Suprapubic skin (tissue), 3 donors: ENCODE measurements at regions not wholly inside any gene's neighbourhood (a gene's known extent, or its start where the extent isn't known, plus 50 kb on each side); places are given as distances from the start of the nearest gene placed in this dataset.

Experiments used
- POLR2A ChIP-seq, 2 donors: fragments of 450-650 bp; IDR thresholded peaks; one replicate each; pipeline ENCODE4 v1.6.1; 2017; ENCODE audit warnings: antibody characterized with exemption in 2 of 2, mild to moderate bottlenecking in 2 of 2, moderate library complexity in 2 of 2
- TF ChIP-seq, protein P1 (sequence below), 2 donors: fragments of 200-600 bp in 1 of 2; fragments of 450-650 bp in 1 of 2; sonication (generic) in 1 of 2; IDR thresholded peaks; one replicate each; pipeline ENCODE4 v1.5.1; 2016 to 2019; ENCODE audit warnings: antibody characterized with exemption in 2 of 2, mild to moderate bottlenecking in 1 of 2, moderate library complexity in 1 of 2

DNA sequence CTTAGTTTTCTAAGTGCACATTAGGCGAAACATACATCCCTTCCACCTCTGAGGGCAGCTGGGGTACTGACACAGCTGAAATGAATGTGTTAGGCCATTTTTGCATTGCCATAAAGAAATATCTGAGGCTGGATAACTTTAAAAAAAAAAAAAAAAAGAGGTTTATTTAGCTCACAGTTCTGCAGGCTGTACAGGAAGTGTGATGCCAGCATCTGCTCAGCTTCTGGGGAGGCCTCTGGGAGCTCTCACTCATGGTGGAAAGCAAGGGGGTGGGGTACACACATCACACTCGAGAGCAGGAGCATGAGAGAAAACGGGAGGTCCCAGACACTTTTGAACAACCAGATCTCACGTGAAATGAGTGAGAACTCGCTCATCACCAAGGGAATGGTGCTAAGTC is 158.1 kb downstream of the PSMG1 start:
- no peak for TF ChIP-seq POLR2A (IDR thresholded peaks at IDR 0.05)
- TF ChIP-seq, protein P1, sequence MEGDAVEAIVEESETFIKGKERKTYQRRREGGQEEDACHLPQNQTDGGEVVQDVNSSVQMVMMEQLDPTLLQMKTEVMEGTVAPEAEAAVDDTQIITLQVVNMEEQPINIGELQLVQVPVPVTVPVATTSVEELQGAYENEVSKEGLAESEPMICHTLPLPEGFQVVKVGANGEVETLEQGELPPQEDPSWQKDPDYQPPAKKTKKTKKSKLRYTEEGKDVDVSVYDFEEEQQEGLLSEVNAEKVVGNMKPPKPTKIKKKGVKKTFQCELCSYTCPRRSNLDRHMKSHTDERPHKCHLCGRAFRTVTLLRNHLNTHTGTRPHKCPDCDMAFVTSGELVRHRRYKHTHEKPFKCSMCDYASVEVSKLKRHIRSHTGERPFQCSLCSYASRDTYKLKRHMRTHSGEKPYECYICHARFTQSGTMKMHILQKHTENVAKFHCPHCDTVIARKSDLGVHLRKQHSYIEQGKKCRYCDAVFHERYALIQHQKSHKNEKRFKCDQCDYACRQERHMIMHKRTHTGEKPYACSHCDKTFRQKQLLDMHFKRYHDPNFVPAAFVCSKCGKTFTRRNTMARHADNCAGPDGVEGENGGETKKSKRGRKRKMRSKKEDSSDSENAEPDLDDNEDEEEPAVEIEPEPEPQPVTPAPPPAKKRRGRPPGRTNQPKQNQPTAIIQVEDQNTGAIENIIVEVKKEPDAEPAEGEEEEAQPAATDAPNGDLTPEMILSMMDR (IDR thresholded peaks at IDR 0.05): no peak
